ENCODE measurements at regions not wholly inside any gene's neighbourhood (a gene's known extent, or its start where the extent isn't known, plus 50 kb on each side); places are given as distances from the start of the nearest gene placed in this dataset.
"Not testable (repeated sequence)": the region's sequence is repeated elsewhere in the genome, so short reads cannot be mapped to it uniquely, and the experiment has no call there.

GRCh38 chr4:129738175-129738574 lies 642.2 kb downstream of the C4orf33 start:
- DNase-seq: no peak

GRCh38 chr4:129747756-129748155 lies 651.8 kb downstream of the C4orf33 start:
- no peak for DNase-seq

GRCh38 chr4:129748991-129749390 lies 653.0 kb downstream of the C4orf33 start:
- DNase-seq: no peak

GRCh38 chr4:129751646-129752045 lies 655.7 kb downstream of the C4orf33 start:
- no peak for DNase-seq

GRCh38 chr4:129783596-129783995 lies 687.6 kb downstream of the C4orf33 start:
- DNase-seq: no peak

- DNase-seq: no peak
Observed at GRCh38 chr4:129788486-129788885, 692.5 kb downstream of the C4orf33 start.

GRCh38 chr4:129804461-129804981 lies 708.6 kb downstream of the C4orf33 start:
- no peak for DNase-seq

- no peak for DNase-seq
Observed at GRCh38 chr4:129806986-129807385, 711.0 kb downstream of the C4orf33 start.

GRCh38 chr4:129808242-129808641 lies 712.3 kb downstream of the C4orf33 start:
- no peak for DNase-seq

- DNase-seq: no peak
Observed at GRCh38 chr4:129821073-129821472, 725.1 kb downstream of the C4orf33 start.

GRCh38 chr4:129821963-129822362 lies 726.0 kb downstream of the C4orf33 start:
- DNase-seq: no peak

GRCh38 chr4:129822701-129823100 lies 726.7 kb downstream of the C4orf33 start:
- no peak for DNase-seq

- no peak for DNase-seq
Observed at GRCh38 chr4:129823105-129823504, 727.2 kb downstream of the C4orf33 start.

- no peak for DNase-seq
Observed at GRCh38 chr4:129829373-129829772, 733.4 kb downstream of the C4orf33 start.

GRCh38 chr4:129839687-129840086 lies 743.7 kb downstream of the C4orf33 start:
- no peak for DNase-seq

GRCh38 chr4:129842096-129842495 lies 746.1 kb downstream of the C4orf33 start:
- no peak for DNase-seq

GRCh38 chr4:129852434-129852833 lies 756.5 kb downstream of the C4orf33 start:
- no peak for DNase-seq

GRCh38 chr4:129853685-129854467 lies 757.9 kb downstream of the C4orf33 start:
- DNase-seq: not testable (repeated sequence)

GRCh38 chr4:129862461-129862860 lies 766.5 kb downstream of the C4orf33 start:
- DNase-seq: no peak

GRCh38 chr4:129863206-129863605 lies 767.3 kb downstream of the C4orf33 start:
- DNase-seq: no peak

- DNase-seq: no peak
Observed at GRCh38 chr4:129883996-129884395, 788.0 kb downstream of the C4orf33 start.

GRCh38 chr4:129897111-129897510 lies 801.2 kb downstream of the C4orf33 start:
- no peak for DNase-seq

- no peak for DNase-seq
Observed at GRCh38 chr4:129899849-129900248, 803.9 kb downstream of the C4orf33 start.

GRCh38 chr4:129900430-129900953 lies 804.5 kb downstream of the C4orf33 start:
- no peak for DNase-seq

- no peak for DNase-seq
Observed at GRCh38 chr4:129901205-129901604, 805.3 kb downstream of the C4orf33 start.

Data from NCI-H1048 (cell line).